ENCODE measurements at regions not wholly inside any gene's neighbourhood (a gene's known extent, or its start where the extent isn't known, plus 50 kb on each side); places are given as distances from the start of the nearest gene placed in this dataset.

DNA sequence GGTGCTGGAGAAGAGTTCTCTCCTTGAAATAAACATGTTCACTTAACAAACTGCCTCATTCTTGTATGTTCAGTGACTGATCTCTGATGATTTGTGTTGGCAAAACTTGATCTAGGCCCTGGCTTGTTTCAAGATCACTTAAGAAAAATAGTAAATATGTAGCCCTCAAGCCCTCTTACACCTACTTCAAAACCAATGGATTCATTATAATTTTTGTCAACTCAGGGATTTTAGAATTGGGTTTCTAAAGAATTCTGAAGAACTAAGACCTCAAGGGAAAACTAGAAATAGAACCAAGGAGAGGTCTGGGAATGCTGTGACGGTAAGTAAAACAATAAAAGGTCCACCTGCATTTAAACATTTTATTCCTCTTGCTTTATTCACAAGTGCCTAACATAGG is 1731.6 kb upstream of the CELF4 start:
- 86 to 94% (median 87%) methylated on average over 1 of the region's 1 CpG for WGBS, 3 donors
- H3K36me3 ChIP-seq, result no peaks in the 10 kb centered on the region
- no peak for TF ChIP-seq POLR2A (IDR thresholded peaks at IDR 0.05)
- TF ChIP-seq, protein P1, sequence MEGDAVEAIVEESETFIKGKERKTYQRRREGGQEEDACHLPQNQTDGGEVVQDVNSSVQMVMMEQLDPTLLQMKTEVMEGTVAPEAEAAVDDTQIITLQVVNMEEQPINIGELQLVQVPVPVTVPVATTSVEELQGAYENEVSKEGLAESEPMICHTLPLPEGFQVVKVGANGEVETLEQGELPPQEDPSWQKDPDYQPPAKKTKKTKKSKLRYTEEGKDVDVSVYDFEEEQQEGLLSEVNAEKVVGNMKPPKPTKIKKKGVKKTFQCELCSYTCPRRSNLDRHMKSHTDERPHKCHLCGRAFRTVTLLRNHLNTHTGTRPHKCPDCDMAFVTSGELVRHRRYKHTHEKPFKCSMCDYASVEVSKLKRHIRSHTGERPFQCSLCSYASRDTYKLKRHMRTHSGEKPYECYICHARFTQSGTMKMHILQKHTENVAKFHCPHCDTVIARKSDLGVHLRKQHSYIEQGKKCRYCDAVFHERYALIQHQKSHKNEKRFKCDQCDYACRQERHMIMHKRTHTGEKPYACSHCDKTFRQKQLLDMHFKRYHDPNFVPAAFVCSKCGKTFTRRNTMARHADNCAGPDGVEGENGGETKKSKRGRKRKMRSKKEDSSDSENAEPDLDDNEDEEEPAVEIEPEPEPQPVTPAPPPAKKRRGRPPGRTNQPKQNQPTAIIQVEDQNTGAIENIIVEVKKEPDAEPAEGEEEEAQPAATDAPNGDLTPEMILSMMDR (IDR thresholded peaks at IDR 0.05), result no peak
- no peak for TF ChIP-seq EP300 (IDR thresholded peaks at IDR 0.05)
- no peak overlapping the region for H3K4me3 ChIP-seq
- DNase-seq, result no peak
- H3K9me3 ChIP-seq, result no peaks in the 10 kb centered on the region
- no peaks in the 10 kb centered on the region for H3K4me1 ChIP-seq (ENCODE audit: insufficient read depth)
- no peaks in the 10 kb centered on the region for H3K27me3 ChIP-seq
- no peak overlapping the region for H3K27ac ChIP-seq
- intact Hi-C loops (cut with DNase I), result no loop called here

DNA sequence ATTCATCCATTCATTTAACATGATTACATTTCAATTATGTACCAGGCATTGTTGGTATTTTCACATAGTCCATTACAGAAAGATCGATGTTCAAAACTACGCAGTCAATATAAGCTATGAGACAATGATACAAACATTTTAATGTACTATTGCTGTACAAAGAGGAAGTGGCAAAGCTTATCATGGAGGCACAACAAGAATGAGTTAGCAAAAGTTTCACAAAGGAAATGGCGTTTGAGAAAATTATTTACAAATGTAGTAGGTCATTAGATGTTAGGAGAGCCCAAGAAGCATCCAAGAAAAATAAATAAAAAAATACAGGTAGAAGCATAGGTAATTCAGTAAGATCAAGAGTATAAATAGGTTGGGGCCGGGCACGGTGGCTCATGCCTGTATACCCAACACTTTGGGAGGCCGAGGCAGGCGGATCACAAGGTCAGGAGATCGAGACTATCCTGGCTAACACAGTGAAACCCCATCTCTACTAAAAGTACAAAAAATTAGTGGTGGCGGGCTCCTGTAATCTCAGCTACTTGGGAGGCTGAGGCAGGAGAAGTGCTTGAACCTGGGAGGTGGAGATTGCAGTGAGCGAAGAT is 1730.8 kb upstream of the CELF4 start:
- intact Hi-C loops (cut with DNase I), result no loop called here
- Histone ChIP-seq H3K36me3 (no peaks in the 10 kb centered on the region), H3K4me1 (ENCODE audit: insufficient read depth) (no peaks in the 10 kb centered on the region), H3K9me3 (no peaks in the 10 kb centered on the region), H3K27ac (no peak overlapping the region), H3K27me3 (no peaks in the 10 kb centered on the region), H3K4me3 (no peak overlapping the region)
- DNase-seq, result no peak
- TF ChIP-seq EP300 (IDR thresholded peaks at IDR 0.05) (no peak), POLR2A (IDR thresholded peaks at IDR 0.05) (no peak)
- TF ChIP-seq, protein P1 (IDR thresholded peaks at IDR 0.05), result no peak
- 95 to 96% (median 96%) methylated on average over 10 of the region's 10 CpGs for WGBS, 3 donors

DNA sequence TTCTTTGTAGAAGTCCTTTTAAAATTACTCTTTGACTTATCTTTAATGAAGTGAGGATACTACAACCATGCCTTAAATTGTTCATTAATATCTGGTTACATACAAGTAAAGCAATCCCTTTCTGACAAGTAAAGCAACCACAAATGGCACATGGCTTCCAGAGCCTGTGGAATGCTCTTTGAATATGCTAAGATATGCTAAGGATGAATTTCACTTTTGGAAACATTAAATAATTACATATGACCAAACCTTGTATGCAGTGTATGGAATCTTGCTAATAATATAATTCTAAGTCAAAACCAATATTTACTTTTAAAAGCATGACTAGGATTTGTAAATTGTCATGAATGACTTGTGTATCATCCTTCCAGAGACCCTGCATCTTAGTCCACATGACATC is 1711.2 kb upstream of the CELF4 start:
- no peak overlapping the region for H3K4me3 ChIP-seq
- TF ChIP-seq, protein P1 (IDR thresholded peaks at IDR 0.05), result no peak
- TF ChIP-seq POLR2A (IDR thresholded peaks at IDR 0.05), result no peak
- TF ChIP-seq EP300 (IDR thresholded peaks at IDR 0.05), result no peak
- H3K27ac ChIP-seq, result no peak overlapping the region
- H3K4me1 ChIP-seq (ENCODE audit: insufficient read depth), result no peaks in the 10 kb centered on the region
- intact Hi-C loops (cut with DNase I), result no loop called here
- H3K27me3 ChIP-seq, result no peaks in the 10 kb centered on the region
- H3K9me3 ChIP-seq, result no peaks in the 10 kb centered on the region
- DNase-seq, result no peak
- no peaks in the 10 kb centered on the region for H3K36me3 ChIP-seq

DNA sequence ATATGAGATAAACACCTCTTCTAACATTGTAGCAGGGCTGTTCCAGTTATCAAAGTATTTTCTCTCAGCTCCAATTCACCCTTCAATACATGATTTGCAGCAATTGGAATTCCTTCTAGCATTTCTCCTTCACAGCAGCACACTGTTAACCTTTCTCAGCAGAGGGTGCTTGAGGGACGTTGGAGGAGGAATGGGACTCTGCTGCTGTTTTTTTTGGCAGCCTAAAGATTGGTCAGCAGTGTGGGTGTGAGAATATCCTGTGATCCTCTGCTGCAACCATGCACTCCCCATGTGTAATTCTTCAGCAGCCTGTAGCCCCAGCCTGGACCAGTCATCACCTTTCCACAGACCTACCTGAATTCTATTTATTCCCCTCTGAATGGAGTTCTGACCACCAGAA is 1708.9 kb upstream of the CELF4 start:
- Histone ChIP-seq H3K4me1 (ENCODE audit: insufficient read depth) (no peaks in the 10 kb centered on the region), H3K27me3 (no peaks in the 10 kb centered on the region), H3K9me3 (no peaks in the 10 kb centered on the region), H3K36me3 (no peaks in the 10 kb centered on the region), H3K4me3 (no peak overlapping the region), H3K27ac (no peak overlapping the region)
- no peak for DNase-seq
- intact Hi-C loops (cut with DNase I), result no loop called here
- TF ChIP-seq, protein P1 (IDR thresholded peaks at IDR 0.05), result no peak
- no peak for TF ChIP-seq EP300 (IDR thresholded peaks at IDR 0.05)
- no peak for TF ChIP-seq POLR2A (IDR thresholded peaks at IDR 0.05)
- WGBS, 3 donors, result 4 to 19% (median 6%) methylated on average over 1 of the region's 1 CpG

Data from ovary (tissue), 7 donors.